ENCODE measurements at regions not wholly inside any gene's neighbourhood (a gene's known extent, or its start where the extent isn't known, plus 50 kb on each side); places are given as distances from the start of the nearest gene placed in this dataset.
"Not testable (repeated sequence)": the region's sequence is repeated elsewhere in the genome, so short reads cannot be mapped to it uniquely, and the experiment has no call there.

DNA sequence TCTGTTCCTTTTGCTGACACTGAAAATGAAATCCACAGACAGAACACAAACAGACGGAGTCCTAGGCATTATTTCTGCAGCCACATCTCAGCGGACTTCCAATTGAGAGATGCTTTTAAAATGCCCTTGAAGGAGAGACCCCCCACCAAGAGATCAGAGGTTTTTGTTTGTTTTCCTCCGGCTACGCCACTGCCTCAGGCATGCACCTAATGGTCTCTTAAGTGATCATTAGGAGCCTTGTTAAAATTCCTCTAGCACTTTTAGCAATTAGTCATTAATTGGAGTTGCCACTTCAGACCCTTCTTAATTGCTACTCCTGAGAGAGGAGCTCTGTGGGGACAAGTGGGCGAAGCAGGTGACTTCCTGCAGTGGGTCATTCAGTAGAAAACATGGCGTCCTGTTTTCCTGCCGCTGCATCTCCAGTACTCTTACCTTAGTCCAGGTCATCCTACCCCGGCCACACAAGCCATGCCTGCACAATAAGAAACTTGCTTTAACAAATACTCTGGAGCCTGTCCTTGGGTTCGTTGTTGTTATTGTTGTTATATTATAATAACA lies 257.7 kb upstream of the CHAC2 start:
- no peak overlapping the region for H3K4me3 ChIP-seq
- no peak overlapping the region for H3K9ac ChIP-seq
- H3K4me2 ChIP-seq (ENCODE audit: unreplicated experiment): no peak overlapping the region
- WGBS, 2 experiments (ENCODE audit: low coverage in 1 of 2, low lambda C conversion rate in 2 of 2, missing lambda C conversion rate in 2 of 2): 71 to 82% methylated on average over 8 to 9 of the region's 9 CpGs
- H3F3A ChIP-seq (ENCODE audit: insufficient read depth): peaks cover 20% of the 10 kb centered on the region
- no peak overlapping the region for H2AFZ ChIP-seq
- no peak for TF ChIP-seq EZH2 (IDR thresholded peaks at IDR 0.05; ENCODE audit: insufficient read depth, poor library complexity, severe bottlenecking)
- no peak for TF ChIP-seq EZH2phosphoT487 (IDR thresholded peaks at IDR 0.05; ENCODE audit: insufficient read depth, low read depth)
- no peaks in the 10 kb centered on the region for H3K9me2 ChIP-seq (ENCODE audit: insufficient read depth)
- no peaks in the 10 kb centered on the region for H4K20me1 ChIP-seq (ENCODE audit: insufficient read depth)
- no peaks in the 10 kb centered on the region for H3K27me3 ChIP-seq (replicated peaks; ENCODE audit: insufficient read depth)
- DNase-seq: no peak
- H3K79me2 ChIP-seq (ENCODE audit: insufficient read depth): no peaks in the 10 kb centered on the region
- H3K9me3 ChIP-seq (ENCODE audit: low read depth): no peaks in the 10 kb centered on the region
- peaks cover 13% of the 10 kb centered on the region for H3K4me1 ChIP-seq (ENCODE audit: insufficient read depth)
- no peaks in the 10 kb centered on the region for H3K36me3 ChIP-seq (ENCODE audit: low read depth)
- in situ Hi-C loops (cut with MboI): no loop called here
- no peak overlapping the region for H3K27ac ChIP-seq

DNA sequence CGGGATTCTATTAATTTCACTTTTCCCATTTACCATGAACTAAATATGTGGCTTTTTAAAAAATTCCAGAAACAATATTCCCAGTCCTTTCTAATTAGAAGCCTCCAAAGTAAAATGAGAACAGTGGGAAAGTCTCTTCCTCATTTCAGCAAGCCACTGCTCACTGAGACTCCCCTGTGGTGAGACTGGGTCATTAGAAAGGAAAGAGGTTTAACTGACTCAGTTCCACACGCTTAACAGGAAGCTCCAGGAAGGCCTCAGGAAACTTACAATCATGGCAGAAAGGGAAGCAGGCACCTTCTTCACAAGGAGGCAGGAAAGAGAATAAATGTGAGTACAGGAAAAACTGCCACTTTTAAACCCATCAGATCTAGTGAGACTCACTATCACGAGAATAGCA lies 258.9 kb upstream of the CHAC2 start:
- H3F3A ChIP-seq (ENCODE audit: insufficient read depth): peaks cover 20% of the 10 kb centered on the region
- H3K9me3 ChIP-seq (ENCODE audit: low read depth): no peaks in the 10 kb centered on the region
- peak; percentile 15 for DNase-seq
- no peaks in the 10 kb centered on the region for H3K79me2 ChIP-seq (ENCODE audit: insufficient read depth)
- peaks cover 13% of the 10 kb centered on the region for H3K4me1 ChIP-seq (ENCODE audit: insufficient read depth)
- TF ChIP-seq EZH2 (IDR thresholded peaks at IDR 0.05; ENCODE audit: insufficient read depth, poor library complexity, severe bottlenecking) (no peak), EZH2phosphoT487 (IDR thresholded peaks at IDR 0.05; ENCODE audit: insufficient read depth, low read depth) (no peak)
- no peak overlapping the region for H3K4me3 ChIP-seq
- no peaks in the 10 kb centered on the region for H3K36me3 ChIP-seq (ENCODE audit: low read depth)
- in situ Hi-C loops (cut with MboI): no loop called here
- H3K9me2 ChIP-seq (ENCODE audit: insufficient read depth): no peaks in the 10 kb centered on the region
- H3K4me2 ChIP-seq (ENCODE audit: unreplicated experiment): no peak overlapping the region
- 68 to 79% methylated on average over 3 of the region's 3 CpGs for WGBS, 2 experiments (ENCODE audit: low coverage in 1 of 2, low lambda C conversion rate in 2 of 2, missing lambda C conversion rate in 2 of 2)
- H2AFZ ChIP-seq: no peak overlapping the region
- no peaks in the 10 kb centered on the region for H4K20me1 ChIP-seq (ENCODE audit: insufficient read depth)
- H3K9ac ChIP-seq: no peak overlapping the region
- H3K27me3 ChIP-seq (replicated peaks; ENCODE audit: insufficient read depth): no peaks in the 10 kb centered on the region
- H3K27ac ChIP-seq: no peak overlapping the region

DNA sequence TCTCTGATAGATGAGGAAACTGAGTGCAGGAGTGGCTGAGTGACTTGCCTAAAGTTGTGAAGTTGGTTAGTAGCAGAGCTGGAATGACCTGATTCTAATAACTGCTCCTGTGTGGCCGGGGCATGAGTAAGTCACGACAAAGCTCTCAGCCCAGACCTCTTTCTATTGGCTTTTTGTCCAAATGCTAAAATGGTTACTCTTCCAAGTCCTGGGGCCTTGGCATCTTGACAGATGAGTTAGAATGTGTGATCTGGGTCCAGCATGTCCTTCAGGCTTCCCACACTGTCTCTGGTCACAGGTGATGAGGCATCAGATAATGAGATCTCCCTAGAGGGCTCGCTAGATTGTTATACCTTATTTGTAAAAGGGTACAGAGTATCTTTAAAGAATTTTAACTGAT lies 260.5 kb upstream of the CHAC2 start:
- H3K36me3 ChIP-seq (ENCODE audit: low read depth); H3K9me3 ChIP-seq (ENCODE audit: low read depth); H3K9ac ChIP-seq; H3K27me3 ChIP-seq (replicated peaks; ENCODE audit: insufficient read depth); H3K4me3 ChIP-seq; H2AFZ ChIP-seq; H3K4me1 ChIP-seq (ENCODE audit: insufficient read depth); H3K27ac ChIP-seq; in situ Hi-C loops (cut with MboI); H3K79me2 ChIP-seq (ENCODE audit: insufficient read depth); H3K4me2 ChIP-seq (ENCODE audit: unreplicated experiment); H3K9me2 ChIP-seq (ENCODE audit: insufficient read depth); H3F3A ChIP-seq (ENCODE audit: insufficient read depth); H4K20me1 ChIP-seq (ENCODE audit: insufficient read depth): not testable (repeated sequence)
- WGBS, 2 experiments (ENCODE audit: low coverage in 1 of 2, low lambda C conversion rate in 2 of 2, missing lambda C conversion rate in 2 of 2): 15 to 17% methylated on average over 3 of the region's 3 CpGs
- DNase-seq: peak; percentile 28

DNA sequence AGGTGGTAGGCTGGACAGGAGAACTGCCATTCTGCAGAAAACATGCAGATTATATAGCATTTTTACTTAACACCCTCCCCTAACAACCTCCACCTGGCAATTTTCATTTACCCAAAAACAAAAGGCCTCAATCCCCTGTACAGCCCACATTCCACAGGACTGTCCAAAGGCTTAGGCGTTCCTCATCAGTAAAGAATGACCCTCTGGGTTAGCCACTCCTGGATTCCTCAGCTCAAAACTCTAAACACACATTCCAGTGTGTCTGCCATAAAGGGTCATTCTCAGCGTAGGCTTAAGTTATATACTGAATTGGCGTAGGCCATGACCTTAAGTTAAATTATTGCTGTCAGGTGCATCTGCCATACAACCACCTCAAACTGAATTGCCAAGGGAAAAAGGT lies 261.8 kb upstream of the CHAC2 start:
- Histone ChIP-seq H3K4me3 (no peak overlapping the region), H3K36me3 (ENCODE audit: low read depth) (no peaks in the 10 kb centered on the region), H4K20me1 (ENCODE audit: insufficient read depth) (no peaks in the 10 kb centered on the region), H3F3A (ENCODE audit: insufficient read depth) (no peaks in the 10 kb centered on the region), H2AFZ (no peak overlapping the region), H3K9ac (no peak overlapping the region), H3K4me2 (ENCODE audit: unreplicated experiment) (no peak overlapping the region), H3K27ac (no peak overlapping the region), H3K9me3 (ENCODE audit: low read depth) (no peaks in the 10 kb centered on the region), H3K4me1 (ENCODE audit: insufficient read depth) (no peaks in the 10 kb centered on the region), H3K27me3 (replicated peaks; ENCODE audit: insufficient read depth) (no peaks in the 10 kb centered on the region), H3K9me2 (ENCODE audit: insufficient read depth) (no peaks in the 10 kb centered on the region), H3K79me2 (ENCODE audit: insufficient read depth) (no peaks in the 10 kb centered on the region)
- in situ Hi-C loops (cut with MboI): no loop called here
- WGBS, 2 experiments (ENCODE audit: low coverage in 1 of 2, low lambda C conversion rate in 2 of 2, missing lambda C conversion rate in 2 of 2): 66 to 67% methylated on average over 3 of the region's 3 CpGs
- TF ChIP-seq EZH2 (IDR thresholded peaks at IDR 0.05; ENCODE audit: insufficient read depth, poor library complexity, severe bottlenecking): no peak
- no peak for TF ChIP-seq EZH2phosphoT487 (IDR thresholded peaks at IDR 0.05; ENCODE audit: insufficient read depth, low read depth)
- DNase-seq: no peak

DNA sequence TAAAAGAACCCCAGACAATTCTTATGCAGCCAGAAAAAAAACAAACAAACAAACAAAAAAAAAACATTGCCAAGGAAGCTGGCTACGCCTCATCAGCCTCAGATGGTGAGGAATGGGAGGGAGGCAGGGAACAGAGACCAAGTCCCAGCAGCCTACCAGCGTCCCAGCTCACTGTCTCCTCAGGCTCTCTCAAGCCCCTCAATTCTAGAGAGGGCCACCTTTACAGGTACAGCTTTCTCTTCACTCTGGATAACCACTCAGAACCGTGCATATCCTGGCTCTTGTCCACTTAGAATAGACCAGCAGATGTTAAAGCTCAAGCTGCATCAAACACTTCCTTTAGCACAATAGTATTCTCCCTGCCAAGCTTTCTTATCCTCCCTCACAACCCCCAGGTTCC lies 263.1 kb upstream of the CHAC2 start:
- 14 to 16% methylated on average over 3 of the region's 3 CpGs for WGBS, 2 experiments (ENCODE audit: low coverage in 1 of 2, low lambda C conversion rate in 2 of 2, missing lambda C conversion rate in 2 of 2)
- Histone ChIP-seq H3F3A (ENCODE audit: insufficient read depth) (no peaks in the 10 kb centered on the region), H3K79me2 (ENCODE audit: insufficient read depth) (no peaks in the 10 kb centered on the region), H3K27ac (no peak overlapping the region), H3K9me3 (ENCODE audit: low read depth) (no peaks in the 10 kb centered on the region), H3K4me3 (no peak overlapping the region), H3K36me3 (ENCODE audit: low read depth) (no peaks in the 10 kb centered on the region), H3K9me2 (ENCODE audit: insufficient read depth) (no peaks in the 10 kb centered on the region), H2AFZ (no peak overlapping the region), H3K27me3 (replicated peaks; ENCODE audit: insufficient read depth) (no peaks in the 10 kb centered on the region), H4K20me1 (ENCODE audit: insufficient read depth) (no peaks in the 10 kb centered on the region), H3K9ac (no peak overlapping the region), H3K4me2 (ENCODE audit: unreplicated experiment) (no peak overlapping the region), H3K4me1 (ENCODE audit: insufficient read depth) (no peaks in the 10 kb centered on the region)
- DNase-seq: no peak
- TF ChIP-seq EZH2 (IDR thresholded peaks at IDR 0.05; ENCODE audit: insufficient read depth, poor library complexity, severe bottlenecking) (no peak), EZH2phosphoT487 (IDR thresholded peaks at IDR 0.05; ENCODE audit: insufficient read depth, low read depth) (no peak)
- in situ Hi-C loops (cut with MboI): no loop called here

All from GM23248 (cell line).